Activated CD8-positive, alpha-beta memory T cell treated with anti-CD3 and anti-CD28 coated beads, Interleukin-2, amount 50 U/mL, for 48 hours (primary cell): ENCODE measurements at regions not wholly inside any gene's neighbourhood (a gene's known extent, or its start where the extent isn't known, plus 50 kb on each side); places are given as distances from the start of the nearest gene placed in this dataset.

Experiments used
- DNase-seq: peaks from one replicate; pipeline ENCODE4 v3.0.0-alpha.2; 2020

GRCh38 chr2:41926614-41927580, 120.9 kb upstream of the PKDCC start:
- no peak for DNase-seq

- no peak for DNase-seq
These were observed 120.1 kb upstream of the PKDCC start for GRCh38 chr2:41927581-41928264.

- no peak for DNase-seq
These were observed 119.3 kb upstream of the PKDCC start for GRCh38 chr2:41928526-41928925.

- no peak for DNase-seq
These were observed 116.8 kb upstream of the PKDCC start for GRCh38 chr2:41930807-41931566.

- no peak for DNase-seq
These were observed 115.4 kb upstream of the PKDCC start for GRCh38 chr2:41932241-41933045.

- DNase-seq: no peak
These were observed 114.8 kb upstream of the PKDCC start for GRCh38 chr2:41933046-41933420.

GRCh38 chr2:41933585-41934320, 114.1 kb upstream of the PKDCC start:
- DNase-seq: no peak

- no peak for DNase-seq
These were observed 113.4 kb upstream of the PKDCC start for GRCh38 chr2:41934329-41934958.

- DNase-seq: no peak
These were observed 112.8 kb upstream of the PKDCC start for GRCh38 chr2:41935002-41935401.

GRCh38 chr2:41935825-41936224, 112.0 kb upstream of the PKDCC start:
- no peak for DNase-seq

- no peak for DNase-seq
These were observed 110.9 kb upstream of the PKDCC start for GRCh38 chr2:41936771-41937463.

- DNase-seq: no peak
These were observed 110.3 kb upstream of the PKDCC start for GRCh38 chr2:41937464-41937906.

- no peak for DNase-seq
These were observed 109.7 kb upstream of the PKDCC start for GRCh38 chr2:41937921-41938708.

- DNase-seq: no peak
These were observed 107.6 kb upstream of the PKDCC start for GRCh38 chr2:41940060-41940744.

GRCh38 chr2:41940745-41941063, 107.1 kb upstream of the PKDCC start:
- no peak for DNase-seq

GRCh38 chr2:41941831-41942230, 106.0 kb upstream of the PKDCC start:
- no peak for DNase-seq

- no peak for DNase-seq
These were observed 105.5 kb upstream of the PKDCC start for GRCh38 chr2:41942278-41942677.

- DNase-seq: no peak
These were observed 104.7 kb upstream of the PKDCC start for GRCh38 chr2:41943159-41943558.

GRCh38 chr2:41944220-41944880, 103.5 kb upstream of the PKDCC start:
- no peak for DNase-seq
